ENCODE measurements at regions not wholly inside any gene's neighbourhood (a gene's known extent, or its start where the extent isn't known, plus 50 kb on each side); places are given as distances from the start of the nearest gene placed in this dataset.

DNA sequence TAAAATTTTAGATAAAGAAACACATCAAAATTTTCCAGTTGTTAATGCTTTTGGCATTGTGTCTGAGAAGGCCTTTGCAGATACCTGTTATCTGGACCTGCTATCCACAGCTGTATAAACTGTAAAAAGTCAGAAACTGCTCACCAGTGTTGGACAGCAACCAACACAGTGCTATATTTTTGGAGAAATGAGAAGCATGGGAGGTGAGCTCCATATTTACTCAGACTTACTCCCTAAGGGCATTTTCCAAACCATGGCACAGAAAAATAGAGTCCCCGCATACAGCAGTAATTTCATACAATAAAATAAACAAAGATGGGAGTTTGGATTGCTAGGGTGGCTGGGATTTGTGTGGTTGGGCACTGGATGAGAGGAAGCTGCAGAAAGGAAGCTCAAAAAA is 136.3 kb upstream of the GLI3 start:
- no peak for DNase-seq (ENCODE audit: low read depth in 2 of 2)

DNA sequence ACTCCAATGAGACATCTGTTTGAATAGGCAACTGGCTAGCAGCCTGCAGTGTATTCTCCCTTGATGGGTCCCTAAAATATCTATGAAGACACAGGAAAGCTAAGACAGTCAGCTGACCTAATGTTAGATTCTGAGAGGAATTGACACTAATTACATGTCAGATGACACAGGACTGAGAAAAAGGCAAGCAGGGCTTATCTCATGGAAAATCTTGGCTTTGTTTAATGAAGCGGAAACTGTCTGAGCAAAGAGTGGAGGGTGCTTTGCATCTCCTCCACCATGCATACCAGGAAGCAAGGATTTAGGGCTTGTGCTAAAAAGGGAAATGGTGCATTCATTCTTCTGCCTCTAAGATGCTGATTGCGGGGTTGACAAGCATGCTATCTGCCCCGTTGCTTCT is 135.5 kb upstream of the GLI3 start:
- no peak for DNase-seq (ENCODE audit: low read depth in 2 of 2)

DNA sequence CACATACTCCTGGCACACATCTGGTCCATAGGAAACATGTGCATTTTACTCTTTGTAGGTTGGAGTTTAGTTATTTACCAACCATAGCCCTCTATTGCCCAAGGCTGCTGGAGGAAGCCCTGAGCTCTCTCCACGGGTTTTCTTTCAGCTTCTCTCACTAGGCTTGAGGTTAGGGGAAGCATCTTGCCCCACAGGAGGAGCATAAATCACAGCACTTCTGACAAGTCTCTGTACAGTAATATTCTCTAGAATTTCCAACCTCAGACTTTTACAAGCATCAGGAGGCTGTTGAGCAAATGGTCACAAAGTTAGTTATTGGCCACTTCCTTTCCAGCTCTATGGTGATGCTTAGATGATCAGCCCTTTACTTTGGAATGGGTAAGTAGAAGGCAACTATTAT is 122.9 kb upstream of the GLI3 start:
- DNase-seq (ENCODE audit: low read depth in 2 of 2), result no peak

DNA sequence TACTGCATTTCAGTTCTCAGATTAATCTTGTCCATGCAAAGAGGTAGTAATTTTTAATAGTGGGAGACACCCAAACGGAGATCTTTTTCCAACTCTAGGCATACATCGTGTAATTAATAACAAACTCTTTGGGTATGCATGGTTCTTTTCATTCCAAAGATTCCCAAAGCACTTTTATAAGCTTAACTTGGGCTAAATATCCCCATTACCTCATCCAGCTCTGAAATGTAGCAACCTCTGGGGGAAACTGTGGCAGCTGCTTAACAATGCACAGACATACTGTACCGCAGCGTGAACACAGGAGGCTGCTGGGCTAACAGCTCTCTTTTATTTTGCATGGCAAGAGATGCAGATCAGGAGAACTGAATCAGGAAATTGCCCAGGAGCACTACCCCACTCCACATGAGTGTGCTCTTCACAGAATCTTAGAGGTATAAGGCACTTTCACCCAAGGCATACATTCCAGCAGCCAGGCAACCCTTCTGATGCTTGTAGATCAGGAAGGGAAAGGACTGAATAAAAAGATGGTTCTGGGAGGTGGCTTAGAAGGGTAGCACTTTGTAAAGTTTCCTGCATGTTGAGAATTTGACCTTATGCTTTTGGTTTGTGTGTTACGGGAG is 114.4 kb upstream of the GLI3 start:
- DNase-seq (ENCODE audit: low read depth in 2 of 2), result no peak

DNA sequence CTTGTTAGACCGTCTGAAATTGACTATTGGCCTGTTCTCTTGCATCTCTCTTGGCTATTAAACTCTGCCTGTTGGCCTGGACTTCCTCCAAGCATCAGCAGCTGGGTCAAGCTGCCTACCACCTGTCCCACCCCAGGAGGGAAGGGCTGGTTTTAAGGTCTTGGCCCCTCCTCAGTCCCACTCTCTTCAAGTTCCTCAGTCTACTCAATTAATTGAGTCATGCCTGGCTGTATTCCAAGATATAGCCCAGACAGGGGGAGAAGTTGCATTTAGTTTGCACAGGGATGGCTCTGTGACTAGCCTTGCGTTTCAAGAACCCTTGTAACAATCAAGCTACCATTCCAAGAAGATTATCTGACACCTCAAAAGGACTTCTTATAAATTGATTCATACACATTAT is 113.8 kb upstream of the GLI3 start:
- no peak for DNase-seq (ENCODE audit: low read depth in 2 of 2)

DNA sequence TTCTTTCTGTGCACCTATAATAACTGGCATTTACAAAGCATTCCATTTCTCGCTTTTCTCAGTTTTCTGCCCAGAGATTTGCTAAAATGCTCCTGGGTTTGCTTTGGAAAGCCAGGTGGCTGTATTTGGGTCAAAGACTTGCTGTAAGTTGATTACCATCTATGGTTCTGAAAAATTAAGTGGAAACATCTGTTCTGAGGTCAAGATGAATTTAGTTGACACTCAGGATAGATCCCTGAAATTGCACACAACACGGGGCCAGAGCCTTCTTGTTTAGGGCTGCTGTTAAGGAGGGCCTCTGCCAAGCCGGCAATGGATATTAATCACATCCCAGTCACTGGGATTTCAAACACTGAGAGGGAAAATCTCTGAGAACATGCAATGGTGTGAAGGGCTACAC is 111.6 kb upstream of the GLI3 start:
- DNase-seq (ENCODE audit: low read depth in 2 of 2), result no peak

DNA sequence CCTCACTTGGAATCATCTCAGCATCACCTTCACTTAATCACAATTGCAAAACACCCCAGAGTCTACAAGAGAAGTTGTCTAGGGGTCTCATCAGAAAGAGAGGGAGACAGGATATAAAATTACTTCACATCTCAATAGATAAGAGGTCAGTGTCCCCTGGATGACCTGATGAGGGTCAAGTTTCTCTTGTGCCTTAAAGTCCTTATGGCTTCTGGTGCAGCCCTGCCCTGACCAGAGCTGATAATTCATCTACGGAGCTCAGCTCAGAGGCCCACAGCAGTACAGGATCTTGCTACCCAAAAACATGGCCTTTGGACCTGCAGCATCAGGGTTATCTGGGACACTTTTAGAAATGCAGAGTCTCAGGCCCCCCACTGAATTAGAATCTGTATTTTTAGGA is 111.1 kb upstream of the GLI3 start:
- no peak for DNase-seq (ENCODE audit: low read depth in 2 of 2)

DNA sequence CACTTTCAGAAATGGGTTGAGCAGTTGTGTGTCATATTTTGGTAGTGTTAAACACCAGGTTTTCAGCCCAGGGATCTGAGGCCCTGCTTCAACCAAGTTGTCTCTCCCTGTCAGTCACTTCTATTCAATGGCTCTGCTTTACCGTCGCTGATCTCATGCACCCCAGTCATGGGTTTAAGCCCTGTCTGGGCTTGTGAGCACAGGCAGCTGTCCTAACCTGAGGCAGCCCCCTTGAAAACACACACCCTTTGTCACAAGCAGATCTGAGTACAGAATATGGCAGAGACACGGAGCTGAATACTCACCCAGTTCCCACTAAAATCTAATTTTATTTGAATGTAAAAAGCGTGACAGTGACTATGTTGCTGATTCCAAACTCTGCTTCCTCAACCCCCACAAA is 110.6 kb upstream of the GLI3 start:
- DNase-seq (ENCODE audit: low read depth in 2 of 2), result no peak

DNA sequence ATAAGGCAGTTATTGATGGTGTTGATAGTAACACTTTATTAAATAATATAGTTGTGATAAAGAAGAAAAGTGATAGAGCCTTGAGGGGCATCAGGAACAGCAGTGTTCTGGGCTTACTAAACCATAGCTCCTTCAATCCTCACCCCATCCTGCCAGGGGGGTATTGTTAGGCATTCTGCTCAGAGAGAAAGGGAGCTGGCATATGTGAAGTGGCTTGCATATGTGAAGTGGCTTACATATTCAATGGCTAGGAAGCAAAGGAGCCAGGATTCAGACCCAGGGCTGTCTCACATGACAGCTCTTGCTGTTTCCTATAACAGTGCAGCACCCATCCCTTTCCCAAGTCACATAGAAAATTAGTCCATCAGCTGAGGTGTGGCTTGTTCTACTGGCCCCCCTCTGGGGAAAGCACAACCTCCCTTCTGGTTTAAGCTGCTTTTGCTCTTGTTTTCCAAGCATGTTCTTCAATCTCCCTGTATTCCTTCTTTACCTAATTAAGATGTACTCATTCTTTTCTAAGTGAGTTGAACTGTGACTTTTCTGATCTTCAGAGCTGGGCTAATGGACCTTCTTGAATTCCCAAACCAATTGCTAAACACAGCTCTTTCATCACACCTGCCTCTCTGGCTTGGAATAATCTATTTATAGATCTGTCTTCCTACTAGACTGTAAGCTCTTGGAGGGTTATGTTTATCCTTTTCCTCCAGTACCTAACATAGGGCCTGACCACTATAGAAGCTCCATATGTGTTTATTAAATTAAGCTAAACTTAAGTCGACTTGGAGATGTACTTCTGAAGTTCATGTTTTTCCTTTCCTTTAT is 108.7 kb upstream of the GLI3 start:
- DNase-seq (ENCODE audit: low read depth in 2 of 2), result no peak

DNA sequence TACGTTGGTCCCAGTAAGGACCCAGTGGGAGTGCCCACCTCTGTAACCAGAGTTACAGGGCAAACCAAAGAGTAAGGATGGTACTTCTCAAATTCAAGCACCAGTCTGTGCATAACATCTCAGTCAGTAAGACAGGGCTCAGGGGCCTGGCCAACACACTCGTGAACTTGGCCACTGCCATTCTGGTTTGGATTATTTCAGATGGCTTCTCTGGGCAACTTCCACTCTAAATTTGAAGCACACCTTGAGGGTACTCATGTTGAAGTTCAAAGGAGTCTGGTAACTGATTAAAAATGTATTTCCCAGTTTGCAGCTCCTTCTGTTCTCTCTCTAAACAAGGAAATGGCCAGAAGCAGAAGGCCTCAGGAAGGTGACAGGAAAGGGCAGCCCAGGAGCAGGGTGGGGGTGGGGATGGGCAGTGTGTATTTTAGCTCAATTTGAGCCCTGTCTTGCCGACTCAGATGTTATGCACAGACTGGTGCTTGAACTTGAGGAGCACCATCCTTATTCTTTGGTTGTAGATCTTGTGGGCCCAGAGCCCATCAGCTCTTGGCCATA is 107.3 kb upstream of the GLI3 start:
- DNase-seq (ENCODE audit: low read depth in 2 of 2), result no peak

DNA sequence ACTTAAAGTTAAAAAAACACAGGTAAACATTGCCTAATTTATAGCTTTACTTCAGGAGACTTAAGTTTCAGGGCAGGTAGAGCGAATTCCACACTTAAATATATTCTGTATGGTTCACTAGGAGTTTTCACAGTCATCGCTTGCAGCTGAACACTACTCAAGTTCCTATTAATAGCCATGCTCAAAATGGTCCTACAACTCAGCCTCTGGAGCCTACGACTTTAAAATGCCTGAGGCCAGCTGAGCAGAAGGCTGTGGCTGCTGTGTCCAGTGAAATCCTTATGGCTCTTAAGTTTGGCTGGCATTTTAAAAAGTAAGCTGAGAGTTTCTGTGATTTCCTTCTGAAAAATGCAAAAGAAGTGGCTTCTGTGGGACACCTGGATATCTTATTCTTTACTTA is 105.4 kb upstream of the GLI3 start:
- DNase-seq (ENCODE audit: low read depth in 2 of 2), result no peak

DNA sequence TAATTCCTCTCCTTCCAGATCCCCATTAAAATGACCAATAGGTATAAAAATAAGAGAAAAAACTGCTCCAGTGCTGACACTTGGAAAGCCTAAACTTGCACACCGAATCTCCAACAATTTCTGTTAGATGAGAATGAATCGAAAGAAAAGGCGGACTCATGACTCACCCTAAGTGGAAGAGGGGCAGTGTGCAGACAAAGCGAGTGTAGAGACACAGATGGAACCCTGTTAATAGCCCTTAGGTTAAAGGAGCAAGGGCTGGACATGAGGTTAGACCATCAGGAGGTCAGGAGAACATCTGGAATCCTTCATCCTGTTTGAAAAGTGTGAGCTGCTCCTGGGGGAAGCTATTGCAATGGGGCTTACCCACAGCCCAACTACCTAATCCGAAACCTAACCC is 103.4 kb upstream of the GLI3 start:
- DNase-seq (ENCODE audit: low read depth in 2 of 2), result no peak

DNA sequence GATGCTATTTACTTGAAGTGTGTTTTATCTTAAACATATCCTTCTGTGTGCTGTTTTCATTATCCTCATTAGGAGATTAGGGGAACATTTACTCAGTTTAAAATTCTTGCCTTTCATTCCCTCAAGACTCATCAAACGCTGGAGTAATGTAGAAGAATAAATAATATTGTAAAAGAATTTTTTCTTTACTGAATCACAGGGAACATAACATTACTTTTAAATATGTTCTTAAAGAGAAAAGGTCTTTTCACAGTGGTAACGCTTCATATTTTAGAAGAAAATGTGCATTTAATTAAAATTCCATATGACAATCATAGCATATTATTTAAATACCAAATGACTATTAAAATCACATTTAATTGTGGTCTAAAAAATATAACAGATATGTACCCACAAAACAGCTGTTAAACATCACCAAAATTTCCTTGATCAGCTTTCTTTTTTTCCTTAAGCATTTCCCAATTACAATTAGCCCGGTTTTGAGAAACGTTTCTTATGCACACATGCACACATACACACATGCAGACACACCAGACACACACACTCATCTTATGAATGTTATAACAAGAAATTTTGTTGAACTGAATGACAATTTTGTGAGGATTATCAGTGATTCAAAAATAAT is 102.0 kb upstream of the GLI3 start:
- no peak for DNase-seq (ENCODE audit: low read depth in 2 of 2)

DNA sequence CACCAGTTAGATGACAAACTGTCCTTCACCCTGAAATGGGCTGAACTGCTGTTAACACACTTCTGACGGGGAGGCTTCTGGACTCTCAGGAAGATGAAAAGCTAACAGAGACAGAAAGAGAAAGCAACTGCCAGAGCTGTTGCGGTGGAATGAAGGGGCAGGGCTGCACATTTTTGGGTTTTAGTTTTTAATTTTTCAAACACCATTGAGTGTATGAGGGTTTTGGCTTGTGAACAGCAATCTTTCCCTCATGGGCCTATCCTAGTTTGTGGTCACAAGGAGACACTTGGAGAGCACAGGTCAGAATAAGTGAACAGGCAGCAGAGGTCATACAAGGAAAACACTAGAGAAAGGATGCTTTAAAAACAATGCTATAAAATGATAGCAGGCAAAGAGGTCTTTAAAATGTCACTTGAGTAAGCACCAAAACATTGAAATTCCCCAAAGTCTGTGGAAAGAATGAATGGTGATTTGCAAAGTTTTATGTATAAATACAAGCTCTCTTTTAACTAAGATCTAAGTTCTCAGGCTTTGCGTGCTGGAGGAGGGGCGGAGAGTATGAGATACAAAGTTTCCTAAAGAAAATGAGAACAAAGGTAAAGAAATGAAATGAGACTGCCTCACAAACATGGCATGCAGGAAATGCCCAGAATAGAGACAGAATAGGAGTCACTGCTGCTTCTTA is 101.4 kb upstream of the GLI3 start:
- no peak for DNase-seq (ENCODE audit: low read depth in 2 of 2)

DNA sequence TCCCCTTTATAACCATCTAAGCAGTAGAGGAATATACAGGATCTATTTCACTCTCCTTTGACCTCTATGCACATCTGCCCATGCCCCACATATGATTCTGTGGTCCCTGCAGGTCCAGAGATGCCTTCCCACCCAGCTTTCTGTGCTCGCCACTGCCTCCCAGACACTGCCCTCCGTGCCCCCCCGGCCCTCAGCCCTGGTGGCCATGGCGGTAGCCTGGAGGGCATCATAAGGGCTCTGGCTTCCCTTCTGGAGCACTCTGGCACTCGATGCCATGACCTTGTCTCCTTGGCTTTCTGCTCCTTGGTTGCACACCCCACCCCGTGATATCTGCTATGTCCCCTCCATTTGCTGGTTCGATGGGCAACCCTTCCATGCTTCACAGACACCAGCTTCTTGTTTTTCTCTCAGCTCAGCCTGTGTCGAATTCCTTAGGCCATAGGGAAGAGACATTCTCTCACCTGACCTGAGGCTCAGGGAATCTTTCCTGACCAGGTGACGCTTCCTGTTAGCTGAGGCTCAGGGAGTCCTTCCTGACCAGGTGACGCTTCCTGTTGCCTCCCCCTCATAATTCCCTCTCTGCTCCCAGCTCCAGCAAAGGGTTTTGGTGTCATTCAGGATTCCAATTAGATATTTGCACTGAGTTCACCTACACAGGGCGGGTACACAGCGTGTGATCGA is 100.4 kb upstream of the GLI3 start:
- no peak for DNase-seq (ENCODE audit: low read depth in 2 of 2)

DNA sequence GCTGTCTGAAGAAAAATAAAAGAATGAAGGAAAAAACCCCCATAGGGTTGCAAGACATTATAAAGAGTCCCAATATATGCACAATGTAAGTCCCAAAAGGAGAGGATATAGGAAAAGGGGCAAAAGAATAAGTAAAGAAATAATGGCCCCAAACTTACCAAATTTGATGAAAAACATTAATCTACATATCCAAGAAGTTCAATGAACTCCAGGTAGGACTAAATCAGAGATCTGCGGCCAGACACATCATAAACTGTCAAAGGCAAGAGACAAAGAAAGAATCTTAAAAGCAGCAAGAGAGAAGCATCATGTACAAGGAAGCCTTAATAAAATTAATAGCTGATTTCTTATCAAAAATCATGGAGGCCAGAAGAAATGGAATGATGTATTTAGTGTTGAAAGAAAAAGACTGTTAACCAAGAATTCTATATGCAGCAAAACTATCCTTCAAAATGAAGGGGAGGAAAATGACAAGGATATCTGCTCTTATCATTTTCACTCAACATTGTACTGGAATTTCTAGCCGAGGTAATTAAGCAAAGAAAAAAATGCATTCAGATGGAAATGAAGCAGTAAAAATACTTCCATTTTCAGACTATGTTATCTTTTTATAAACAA is 95.7 kb upstream of the GLI3 start:
- no peak for DNase-seq (ENCODE audit: low read depth in 2 of 2)

DNA sequence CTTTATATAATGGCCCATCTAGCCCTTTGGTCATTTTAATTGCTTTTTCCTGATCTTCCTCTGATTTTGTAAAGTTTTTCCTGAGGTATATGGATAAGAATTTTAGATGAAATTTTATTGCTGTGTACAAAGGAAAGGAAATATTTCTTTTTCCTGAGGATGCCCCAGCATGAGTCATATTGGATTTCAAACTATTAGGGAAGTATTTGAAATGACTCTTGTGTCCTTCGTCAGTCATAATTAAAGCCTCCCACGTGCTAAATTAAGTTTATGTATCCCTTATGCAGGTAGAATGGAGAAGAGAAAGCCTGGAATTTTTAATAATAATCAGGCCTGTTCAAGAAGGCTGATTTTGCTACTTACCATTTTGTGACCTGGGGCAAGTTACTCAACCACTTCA is 82.6 kb upstream of the GLI3 start:
- DNase-seq (ENCODE audit: low read depth in 2 of 2), result no peak

DNA sequence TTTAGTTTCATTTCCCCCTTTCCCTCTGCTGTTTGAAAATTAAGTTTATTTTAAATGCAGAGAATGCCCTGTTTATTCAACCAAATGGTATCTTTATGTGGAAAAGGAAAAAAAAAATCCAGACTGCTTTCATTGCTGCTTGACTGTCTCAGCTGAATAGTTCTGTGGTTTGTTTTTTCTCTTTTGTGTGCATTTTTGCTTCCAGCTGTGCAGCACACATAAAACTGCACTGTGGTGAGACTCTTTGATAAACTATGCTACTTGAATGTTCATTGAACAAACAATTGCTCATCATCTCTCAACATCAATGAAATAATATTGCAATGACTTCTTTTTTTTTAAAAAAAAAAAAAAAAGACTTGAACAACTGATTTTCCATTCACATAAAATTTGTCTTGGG is 78.6 kb upstream of the GLI3 start:
- DNase-seq (ENCODE audit: low read depth in 2 of 2), result no peak

DNA sequence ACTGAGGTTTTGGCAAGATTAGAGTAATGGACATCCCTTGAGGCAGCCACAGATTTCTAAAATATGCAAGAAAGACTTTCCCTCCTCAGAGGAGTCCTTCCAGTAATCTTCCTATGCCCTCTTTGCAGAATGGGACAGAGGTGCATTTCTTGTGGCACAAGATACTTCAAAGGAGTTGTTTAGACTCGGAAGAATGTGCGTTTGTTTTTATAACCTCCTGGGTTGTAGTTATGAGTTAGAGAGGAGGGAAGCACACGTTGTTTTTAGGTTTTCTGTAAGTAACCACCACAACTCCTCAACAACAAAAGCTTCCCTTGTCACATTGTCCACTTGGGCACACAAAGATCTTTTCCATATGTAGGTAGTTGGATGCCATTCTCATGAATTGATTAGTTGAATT is 78.1 kb upstream of the GLI3 start:
- DNase-seq (ENCODE audit: low read depth in 2 of 2), result no peak

DNA sequence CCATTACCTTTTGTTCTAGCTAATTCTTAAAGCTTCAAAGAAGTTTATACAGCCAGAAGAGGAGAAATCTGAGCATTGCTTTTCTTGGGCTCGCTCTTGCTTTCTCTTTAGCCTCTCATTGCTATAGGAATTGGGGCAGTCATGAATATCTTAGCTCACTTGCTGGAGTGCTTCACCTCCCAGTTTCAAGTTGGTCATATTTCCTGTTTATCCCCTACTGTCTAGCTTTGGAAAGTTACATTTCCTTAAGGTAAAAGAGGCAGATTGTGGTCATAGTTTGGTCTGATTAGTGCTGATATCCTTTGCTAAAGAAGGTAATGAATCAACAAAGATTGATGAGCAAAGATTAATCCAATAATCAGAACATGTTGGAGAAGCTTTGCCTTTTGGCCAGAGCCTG is 77.7 kb upstream of the GLI3 start:
- no peak for DNase-seq (ENCODE audit: low read depth in 2 of 2)

DNA sequence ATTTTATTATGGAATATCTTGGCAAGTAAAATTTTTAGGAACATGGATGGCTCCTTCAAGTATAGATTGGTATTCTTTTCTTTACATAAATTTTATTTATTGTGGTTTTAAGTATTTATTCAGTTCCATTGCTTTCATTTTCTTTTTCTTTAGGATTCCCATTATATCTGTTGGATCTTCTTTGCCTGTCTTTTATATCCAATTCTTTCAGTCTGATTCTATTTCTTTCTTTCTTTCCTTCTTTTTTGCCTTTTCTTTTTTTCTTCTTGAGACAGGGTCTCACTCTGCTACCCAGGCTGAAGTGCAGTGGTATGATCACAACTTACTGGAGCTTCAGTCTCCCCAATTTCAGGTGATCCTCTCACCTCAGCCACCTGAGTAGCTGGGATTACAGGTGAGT is 74.2 kb upstream of the GLI3 start:
- DNase-seq (ENCODE audit: low read depth in 2 of 2), result no peak
